CD14-positive monocyte (primary cell): ENCODE measurements at regions not wholly inside any gene's neighbourhood (a gene's known extent, or its start where the extent isn't known, plus 50 kb on each side); places are given as distances from the start of the nearest gene placed in this dataset.

ENCODE experiments used
- DNase-seq, 3 donors: peaks; one replicate each; pipeline ENCODE4 v3.0.0-alpha.2; 2011 to 2022
- H2AFZ ChIP-seq: 2 replicates; pipeline ENCODE4 v1.6.0; 2012; ENCODE audit warnings: mild to moderate bottlenecking, low read depth, low read length, inconsistent platforms; ENCODE audit not compliant: insufficient read depth, poor library complexity, severe bottlenecking
- H3K27ac ChIP-seq, 2 donors: 1 replicate in 1 of 2; 2 replicates in 1 of 2; pipeline ENCODE4 v1.5.1; 2012 to 2013; ENCODE audit warnings: low read length in 2 of 2, control low read depth in 1 of 2, inconsistent platforms in 1 of 2, low read depth in 1 of 2, mild to moderate bottlenecking in 1 of 2
- H3K27me3 ChIP-seq, 2 donors: one replicate each; pipeline versions ENCODE4 v1.6.0 to v1.6.1; 2011 to 2013; ENCODE audit warnings: low read length in 2 of 2; ENCODE audit not compliant: control insufficient read depth in 2 of 2, insufficient read depth in 2 of 2
- H3K36me3 ChIP-seq, 2 donors: replicated peaks in 1 of 2; 1 replicate in 1 of 2; 2 replicates in 1 of 2; pipeline versions ENCODE4 v1.5.1 to v1.6.1; 2012 to 2013; ENCODE audit warnings: low read length in 2 of 2, control low read depth in 1 of 2, inconsistent platforms in 1 of 2, mild to moderate bottlenecking in 1 of 2; ENCODE audit not compliant: insufficient read depth in 2 of 2, control insufficient read depth in 1 of 2
- H3K4me1 ChIP-seq, 2 donors: 1 replicate in 1 of 2; 2 replicates in 1 of 2; pipeline versions ENCODE4 v1.5.1 to v1.6.1; 2012 to 2013; ENCODE audit warnings: low read length in 2 of 2, control low read depth in 1 of 2, inconsistent platforms in 1 of 2, mild to moderate bottlenecking in 1 of 2, moderate library complexity in 1 of 2; ENCODE audit not compliant: insufficient read depth in 2 of 2, control insufficient read depth in 1 of 2
- H3K4me2 ChIP-seq: replicated peaks from 2 replicates; pipeline ENCODE3; 2012; ENCODE audit warnings: low read length, moderate library complexity, mild to moderate bottlenecking; ENCODE audit not compliant: poor library complexity, severe bottlenecking; ENCODE audit errors: extremely low read depth
- H3K4me3 ChIP-seq, 3 experiments: fragments of 200-600 bp in 1 of 3; sonication (generic) in 1 of 3; replicated peaks in 1 of 3; 1 replicate in 2 of 3; 2 replicates in 1 of 3; pipeline ENCODE4 v1.5.1; 2011 to 2013; ENCODE audit warnings: low read length in 3 of 3, mild to moderate bottlenecking in 3 of 3, control low read depth in 2 of 3, low read depth in 2 of 3, inconsistent platforms in 1 of 3, moderate library complexity in 1 of 3
- H3K79me2 ChIP-seq: 2 replicates; pipeline ENCODE4 v1.6.0; 2012; ENCODE audit warnings: mild to moderate bottlenecking, control low read depth, inconsistent platforms, low read length, moderate library complexity; ENCODE audit not compliant: insufficient read depth
- H3K9ac ChIP-seq: 2 replicates; pipeline ENCODE4 v1.6.0; 2017; ENCODE audit warnings: low read length, mild to moderate bottlenecking; ENCODE audit not compliant: insufficient read depth, poor library complexity, severe bottlenecking
- H3K9me3 ChIP-seq, 2 donors: replicated peaks in 1 of 2; 1 replicate in 1 of 2; 2 replicates in 1 of 2; pipeline versions ENCODE4 v1.5.1 to v1.6.1; 2012 to 2013; ENCODE audit warnings: low read length in 2 of 2, control low read depth in 1 of 2; ENCODE audit not compliant: control insufficient read depth in 1 of 2, insufficient read depth in 1 of 2
- H4K20me1 ChIP-seq: 2 replicates; pipeline ENCODE4 v1.6.0; 2012; ENCODE audit warnings: mild to moderate bottlenecking, low read length, control low read depth, moderate library complexity; ENCODE audit not compliant: insufficient read depth
- H3K27ac Mint-ChIP-seq, 7 donors: one replicate each; pipeline ENCODE4 v1.8.0; 2020; ENCODE audit warnings: mild to moderate bottlenecking in 7 of 7, mixed read lengths in 7 of 7, moderate library complexity in 6 of 7, inconsistent platforms in 2 of 7
- H3K27me3 Mint-ChIP-seq, 3 donors: one replicate each; pipeline ENCODE4 v1.8.0; 2021 to 2022; ENCODE audit warnings: low read depth in 3 of 3, mild to moderate bottlenecking in 3 of 3, mixed read lengths in 3 of 3, moderate library complexity in 3 of 3, inconsistent platforms in 1 of 3
- H3K36me3 Mint-ChIP-seq, 2 donors: one replicate each; pipeline ENCODE4 v1.8.0; 2020; ENCODE audit warnings: mixed read lengths in 2 of 2, inconsistent platforms in 1 of 2, mild to moderate bottlenecking in 1 of 2
- H3K4me1 Mint-ChIP-seq: one replicate; pipeline ENCODE4 v1.8.0; 2020; ENCODE audit warnings: mild to moderate bottlenecking, mixed read lengths
- H3K4me3 Mint-ChIP-seq, 2 donors: one replicate each; pipeline ENCODE4 v1.8.0; 2020; ENCODE audit warnings: mild to moderate bottlenecking in 2 of 2, mixed read lengths in 2 of 2, moderate library complexity in 1 of 2
- H3K9me3 Mint-ChIP-seq, 7 donors: one replicate each; pipeline ENCODE4 v1.8.0; 2020 to 2022; ENCODE audit warnings: mixed read lengths in 7 of 7, mild to moderate bottlenecking in 6 of 7, moderate library complexity in 6 of 7, inconsistent platforms in 2 of 7
- WGBS: methylation state at CpG from one replicate; pipeline ENCODE4 v1.1.5; 2013; ENCODE audit warnings: missing lambda C conversion rate; ENCODE audit not compliant: insufficient coverage; 5-methylcytosine and 5-hydroxymethylcytosine counted together
- intact Hi-C, 2 donors: fragments of 100-400 bp; cut with micrococcal nuclease; formaldehyde crosslinking; loops; one replicate each; pipeline versions ENCODE4 v1.15.0 to v1.15.1; 2023
- TF ChIP-seq, protein P1 (sequence below): fragments of 200-600 bp; IDR thresholded peaks from one replicate; pipeline ENCODE4 v1.8.0; 2022; ENCODE audit warnings: antibody characterized with exemption, mild to moderate bottlenecking

DNA sequence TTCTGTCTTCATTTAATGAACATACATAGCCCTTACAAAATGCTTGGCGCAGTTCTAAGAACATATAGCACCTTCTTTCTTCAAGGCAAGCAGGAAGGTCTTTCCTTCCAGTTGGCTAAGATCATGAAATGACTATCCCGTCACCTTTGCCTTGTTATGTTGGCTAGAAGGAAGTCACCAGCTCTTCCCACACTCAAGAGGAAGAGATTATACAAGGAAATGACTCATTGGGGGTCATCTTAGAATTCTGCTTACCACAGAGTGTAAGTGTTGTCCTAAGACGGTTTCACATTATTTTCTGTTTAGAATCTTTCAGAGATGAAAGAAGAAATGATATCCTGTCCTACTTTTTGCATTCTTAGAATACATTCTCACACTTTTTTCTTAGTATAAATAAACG, 808.0 kb upstream of the LUZP2 start:
- H2AFZ ChIP-seq, result no peak overlapping the region
- H3K79me2 ChIP-seq, result no peaks in the 10 kb centered on the region
- H3K36me3 ChIP-seq, result no peaks in the 10 kb centered on the region
- H3K4me1 ChIP-seq, result no peaks in the 10 kb centered on the region
- H3K36me3 Mint-ChIP-seq, result no peaks in the 10 kb centered on the region
- H3K27me3 Mint-ChIP-seq, result peaks cover 0 to 2% (median 0%) of the 10 kb centered on the region in 3 donors
- peaks cover 0 to 2% of the 10 kb centered on the region in 2 donors for H3K9me3 ChIP-seq
- H3K27ac ChIP-seq, result no peak overlapping the region
- no peaks in the 10 kb centered on the region for H3K4me1 Mint-ChIP-seq
- no peak overlapping the region for H3K27ac Mint-ChIP-seq
- no peak overlapping the region for H3K4me3 ChIP-seq
- no peak for DNase-seq
- no peak overlapping the region for H3K4me3 Mint-ChIP-seq
- H3K27me3 ChIP-seq, result no peaks in the 10 kb centered on the region
- intact Hi-C loops, result no loop called here
- H3K9ac ChIP-seq, result no peak overlapping the region
- WGBS, result no CpG with 5 or more reads among the region's 4 CpGs
- TF ChIP-seq, protein P1, sequence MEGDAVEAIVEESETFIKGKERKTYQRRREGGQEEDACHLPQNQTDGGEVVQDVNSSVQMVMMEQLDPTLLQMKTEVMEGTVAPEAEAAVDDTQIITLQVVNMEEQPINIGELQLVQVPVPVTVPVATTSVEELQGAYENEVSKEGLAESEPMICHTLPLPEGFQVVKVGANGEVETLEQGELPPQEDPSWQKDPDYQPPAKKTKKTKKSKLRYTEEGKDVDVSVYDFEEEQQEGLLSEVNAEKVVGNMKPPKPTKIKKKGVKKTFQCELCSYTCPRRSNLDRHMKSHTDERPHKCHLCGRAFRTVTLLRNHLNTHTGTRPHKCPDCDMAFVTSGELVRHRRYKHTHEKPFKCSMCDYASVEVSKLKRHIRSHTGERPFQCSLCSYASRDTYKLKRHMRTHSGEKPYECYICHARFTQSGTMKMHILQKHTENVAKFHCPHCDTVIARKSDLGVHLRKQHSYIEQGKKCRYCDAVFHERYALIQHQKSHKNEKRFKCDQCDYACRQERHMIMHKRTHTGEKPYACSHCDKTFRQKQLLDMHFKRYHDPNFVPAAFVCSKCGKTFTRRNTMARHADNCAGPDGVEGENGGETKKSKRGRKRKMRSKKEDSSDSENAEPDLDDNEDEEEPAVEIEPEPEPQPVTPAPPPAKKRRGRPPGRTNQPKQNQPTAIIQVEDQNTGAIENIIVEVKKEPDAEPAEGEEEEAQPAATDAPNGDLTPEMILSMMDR, result no peak
- no peak overlapping the region for H3K4me2 ChIP-seq
- H3K9me3 Mint-ChIP-seq, result peaks cover 0 to 4% (median 0%) of the 10 kb centered on the region in 7 donors
- no peaks in the 10 kb centered on the region for H4K20me1 ChIP-seq

DNA sequence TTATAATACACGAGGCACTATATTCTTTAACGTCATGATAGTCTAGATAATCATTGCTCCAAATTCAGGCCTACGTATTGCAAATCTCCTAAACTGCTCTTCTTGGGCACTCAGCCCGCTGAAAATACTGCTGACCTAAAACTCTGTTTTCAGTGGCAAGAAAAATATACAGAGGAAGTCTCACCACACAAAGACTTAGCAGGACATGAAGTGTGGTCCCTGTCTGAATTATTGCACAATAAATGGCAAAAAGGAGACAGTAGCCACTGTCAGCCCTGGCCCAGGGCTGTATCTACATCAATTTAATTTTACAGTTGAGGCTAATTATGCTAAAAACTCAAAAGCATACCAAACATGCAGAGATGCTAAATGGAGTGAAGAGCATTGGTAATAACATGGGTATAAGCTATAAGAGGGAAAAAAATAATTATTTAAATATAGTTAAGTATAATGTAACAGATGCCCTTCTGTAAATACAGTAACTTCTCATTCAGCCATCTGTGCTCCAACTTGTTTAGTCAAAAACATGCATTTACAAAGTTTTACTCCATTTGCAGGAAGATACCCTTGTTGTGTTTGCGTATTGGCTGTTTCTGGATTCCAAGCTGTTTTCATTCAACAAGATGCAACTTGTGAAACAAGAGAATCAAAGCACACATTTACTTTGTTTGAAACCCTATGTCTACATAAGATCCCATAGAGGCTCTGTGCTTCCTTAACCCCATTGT, 800.0 kb upstream of the LUZP2 start:
- Histone ChIP-seq H3K9me3 (no peaks in the 10 kb centered on the region), H3K27me3 (no peaks in the 10 kb centered on the region), H3K4me2 (no peak overlapping the region), H3K36me3 (no peaks in the 10 kb centered on the region), H3K4me3 (no peak overlapping the region), H3K4me1 (no peaks in the 10 kb centered on the region), H3K79me2 (no peaks in the 10 kb centered on the region), H3K9ac (no peak overlapping the region), H3K27ac (no peak overlapping the region), H4K20me1 (no peaks in the 10 kb centered on the region), H2AFZ (no peak overlapping the region)
- no peak for DNase-seq
- Mint-ChIP-seq H3K27ac (no peak overlapping the region), H3K4me1 (no peaks in the 10 kb centered on the region), H3K27me3 (no peaks in the 10 kb centered on the region), H3K36me3 (no peaks in the 10 kb centered on the region), H3K4me3 (no peak overlapping the region), H3K9me3 (peaks cover 0 to 3% (median 0%) of the 10 kb centered on the region in 7 donors)
- WGBS, result 100% methylated on average over 1 of the region's 5 CpGs
- intact Hi-C loops, result no loop called here
- TF ChIP-seq, protein P1, result no peak
